Loucy (cell line): ENCODE measurements at regions not wholly inside any gene's neighbourhood (a gene's known extent, or its start where the extent isn't known, plus 50 kb on each side); places are given as distances from the start of the nearest gene placed in this dataset.

Experiments used
- H2AFZ ChIP-seq: fragments of 200-600 bp; sonication (generic); 2 replicates; pipeline ENCODE4 v1.6.0; 2016; ENCODE audit warnings: antibody characterized with exemption, mild to moderate bottlenecking, low read length, moderate library complexity
- H3F3A ChIP-seq: fragments of 200-600 bp; 2 replicates; pipeline ENCODE4 v1.6.0; 2016; ENCODE audit warnings: antibody characterized with exemption, low read depth, mild to moderate bottlenecking
- H3K27me3 ChIP-seq: fragments of 200-600 bp; sonication (generic); 2 replicates; pipeline ENCODE4 v1.6.1; 2014; ENCODE audit warnings: low read length, mild to moderate bottlenecking; ENCODE audit not compliant: insufficient read depth, poor library complexity, severe bottlenecking
- H3K36me3 ChIP-seq: fragments of 200-600 bp; sonication (generic); 2 replicates; pipeline ENCODE4 v1.6.1; 2016; ENCODE audit warnings: low read length; ENCODE audit not compliant: insufficient read depth
- H3K4me1 ChIP-seq: fragments of 200-600 bp; sonication (generic); 2 replicates; pipeline ENCODE4 v1.5.1; 2014; ENCODE audit warnings: low read length, mild to moderate bottlenecking; ENCODE audit not compliant: insufficient read depth, poor library complexity, severe bottlenecking
- H3K4me2 ChIP-seq: fragments of 200-600 bp; sonication (generic); 2 replicates; pipeline ENCODE4 v1.6.0; 2014; ENCODE audit warnings: antibody characterized with exemption, low read length, low read depth, mild to moderate bottlenecking; ENCODE audit not compliant: poor library complexity, severe bottlenecking
- H3K4me3 ChIP-seq: fragments of 200-600 bp; sonication (generic); 2 replicates; pipeline ENCODE4 v1.5.1; 2014; ENCODE audit warnings: low read length, mild to moderate bottlenecking, mixed read lengths; ENCODE audit not compliant: poor library complexity, severe bottlenecking
- H3K79me2 ChIP-seq: fragments of 200-600 bp; sonication (generic); 2 replicates; pipeline ENCODE4 v1.6.1; 2014; ENCODE audit warnings: low read length; ENCODE audit not compliant: insufficient read depth
- H3K9ac ChIP-seq: fragments of 200-600 bp; sonication (generic); 2 replicates; pipeline ENCODE4 v1.6.0; 2014; ENCODE audit warnings: mild to moderate bottlenecking, low read depth, low read length, moderate library complexity; ENCODE audit not compliant: poor library complexity, severe bottlenecking
- H3K9me2 ChIP-seq: fragments of 200-600 bp; sonication (generic); replicated peaks from 2 replicates; pipeline ENCODE4 v1.6.1; 2016; ENCODE audit warnings: low read depth, low read length, mixed read lengths
- H3K9me3 ChIP-seq: fragments of 200-600 bp; sonication (generic); 2 replicates; pipeline ENCODE4 v1.6.1; 2014; ENCODE audit warnings: mild to moderate bottlenecking, antibody characterized with exemption, low read length, low read depth; ENCODE audit not compliant: insufficient read depth
- H4K20me1 ChIP-seq: fragments of 200-600 bp; sonication (generic); 2 replicates; pipeline ENCODE4 v1.6.0; 2014; ENCODE audit warnings: antibody characterized with exemption, low read length, mild to moderate bottlenecking; ENCODE audit not compliant: insufficient read depth, poor library complexity, severe bottlenecking
- EZH2phosphoT487 ChIP-seq: fragments of 200-600 bp; IDR thresholded peaks from 2 replicates; pipeline ENCODE4 v1.6.1; 2018; ENCODE audit warnings: antibody characterized with exemption, mild to moderate bottlenecking, moderate library complexity, borderline replicate concordance
- TF ChIP-seq, protein P1 (sequence below): fragments of 200-600 bp; sonication (generic); conservative IDR thresholded peaks from 2 replicates; pipeline ENCODE4 v1.5.1; 2014; ENCODE audit warnings: mild to moderate bottlenecking, antibody characterized with exemption, low read length

DNA sequence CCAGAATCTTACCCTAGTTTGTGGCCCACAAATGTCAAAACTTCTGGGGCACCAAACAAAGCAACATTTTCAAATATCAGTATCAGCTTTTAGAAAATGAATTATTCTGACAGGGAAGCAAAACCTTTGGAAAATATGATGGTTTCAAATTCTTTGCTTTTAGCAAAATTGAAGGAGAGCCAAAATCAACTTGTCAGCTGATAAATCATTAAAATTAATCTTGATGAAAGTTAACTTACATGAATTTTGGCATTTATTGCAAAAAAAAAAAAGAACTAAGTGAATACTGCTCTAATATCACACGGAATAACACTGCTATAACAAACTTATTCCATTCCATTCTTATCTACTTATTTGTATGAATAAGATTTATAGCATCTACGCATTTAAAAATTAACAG, 158.1 kb upstream of the TARS1 start:
- Histone ChIP-seq H3K79me2 (no peaks in the 10 kb centered on the region), H3K9me2 (no peaks in the 10 kb centered on the region), H2AFZ (no peak overlapping the region), H3K4me1 (no peaks in the 10 kb centered on the region), H3K4me3 (no peak overlapping the region), H3K36me3 (no peaks in the 10 kb centered on the region), H3K27me3 (no peaks in the 10 kb centered on the region), H4K20me1 (no peaks in the 10 kb centered on the region), H3K4me2 (no peak overlapping the region), H3K9ac (no peak overlapping the region), H3F3A (no peaks in the 10 kb centered on the region), H3K9me3 (no peaks in the 10 kb centered on the region)
- TF ChIP-seq, protein P1, sequence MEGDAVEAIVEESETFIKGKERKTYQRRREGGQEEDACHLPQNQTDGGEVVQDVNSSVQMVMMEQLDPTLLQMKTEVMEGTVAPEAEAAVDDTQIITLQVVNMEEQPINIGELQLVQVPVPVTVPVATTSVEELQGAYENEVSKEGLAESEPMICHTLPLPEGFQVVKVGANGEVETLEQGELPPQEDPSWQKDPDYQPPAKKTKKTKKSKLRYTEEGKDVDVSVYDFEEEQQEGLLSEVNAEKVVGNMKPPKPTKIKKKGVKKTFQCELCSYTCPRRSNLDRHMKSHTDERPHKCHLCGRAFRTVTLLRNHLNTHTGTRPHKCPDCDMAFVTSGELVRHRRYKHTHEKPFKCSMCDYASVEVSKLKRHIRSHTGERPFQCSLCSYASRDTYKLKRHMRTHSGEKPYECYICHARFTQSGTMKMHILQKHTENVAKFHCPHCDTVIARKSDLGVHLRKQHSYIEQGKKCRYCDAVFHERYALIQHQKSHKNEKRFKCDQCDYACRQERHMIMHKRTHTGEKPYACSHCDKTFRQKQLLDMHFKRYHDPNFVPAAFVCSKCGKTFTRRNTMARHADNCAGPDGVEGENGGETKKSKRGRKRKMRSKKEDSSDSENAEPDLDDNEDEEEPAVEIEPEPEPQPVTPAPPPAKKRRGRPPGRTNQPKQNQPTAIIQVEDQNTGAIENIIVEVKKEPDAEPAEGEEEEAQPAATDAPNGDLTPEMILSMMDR = no peak
- TF ChIP-seq EZH2phosphoT487 = no peak

DNA sequence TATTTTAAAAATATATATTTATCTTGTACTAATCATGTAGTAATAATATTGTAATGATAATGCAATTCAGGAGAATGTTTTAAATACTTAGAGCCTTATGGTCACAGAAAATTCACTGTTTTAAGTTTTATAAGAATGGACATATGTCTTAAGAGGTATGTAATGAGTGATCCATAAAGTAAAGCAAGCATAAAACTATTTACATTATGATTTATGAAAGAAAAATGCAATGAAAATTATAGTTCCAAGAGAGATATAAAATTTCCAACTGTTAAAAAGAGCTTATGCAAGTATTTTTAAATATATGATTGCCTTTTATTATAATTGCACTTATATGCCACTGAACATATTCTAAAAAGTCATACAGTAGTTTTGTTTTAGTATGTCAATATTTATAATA, 157.5 kb upstream of the TARS1 start:
- H2AFZ ChIP-seq = no peak overlapping the region
- H3K27me3 ChIP-seq = no peaks in the 10 kb centered on the region
- no peak overlapping the region for H3K4me2 ChIP-seq
- H3F3A ChIP-seq = no peaks in the 10 kb centered on the region
- no peaks in the 10 kb centered on the region for H3K9me3 ChIP-seq
- H3K9ac ChIP-seq = no peak overlapping the region
- H3K79me2 ChIP-seq = no peaks in the 10 kb centered on the region
- H3K4me3 ChIP-seq = no peak overlapping the region
- H3K36me3 ChIP-seq = no peaks in the 10 kb centered on the region
- H4K20me1 ChIP-seq = no peaks in the 10 kb centered on the region
- H3K9me2 ChIP-seq = no peaks in the 10 kb centered on the region
- TF ChIP-seq, protein P1 = no peak
- TF ChIP-seq EZH2phosphoT487 = no peak
- H3K4me1 ChIP-seq = no peaks in the 10 kb centered on the region

DNA sequence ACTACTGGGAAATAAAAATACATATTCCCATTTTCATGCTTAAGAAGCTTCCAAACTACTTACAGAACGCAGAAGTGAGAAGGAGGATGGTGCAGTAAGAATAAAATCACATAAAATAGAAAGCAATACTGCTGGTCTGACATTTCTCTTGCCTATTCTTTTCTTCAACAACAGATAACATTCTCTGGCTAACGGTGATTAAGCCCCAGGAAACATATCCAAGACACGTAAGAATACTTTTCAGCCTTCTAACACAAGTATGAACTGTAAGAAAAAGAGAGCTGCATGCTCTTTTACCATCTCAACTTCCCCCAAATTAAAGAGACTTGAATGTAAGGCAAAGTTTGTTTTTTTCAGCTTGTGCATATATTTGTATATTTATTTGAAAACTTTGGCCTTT, 156.1 kb upstream of the TARS1 start:
- H3K4me2 ChIP-seq = no peak overlapping the region
- no peak overlapping the region for H2AFZ ChIP-seq
- H3K4me3 ChIP-seq = no peak overlapping the region
- H3K79me2 ChIP-seq = no peaks in the 10 kb centered on the region
- H3K4me1 ChIP-seq = no peaks in the 10 kb centered on the region
- no peaks in the 10 kb centered on the region for H3K27me3 ChIP-seq
- no peaks in the 10 kb centered on the region for H3K9me3 ChIP-seq
- no peaks in the 10 kb centered on the region for H4K20me1 ChIP-seq
- no peaks in the 10 kb centered on the region for H3F3A ChIP-seq
- H3K36me3 ChIP-seq = no peaks in the 10 kb centered on the region
- H3K9me2 ChIP-seq = no peaks in the 10 kb centered on the region
- H3K9ac ChIP-seq = no peak overlapping the region
- TF ChIP-seq EZH2phosphoT487 = no peak
- TF ChIP-seq, protein P1 = no peak
